HL-60 (cell line): ENCODE measurements at regions not wholly inside any gene's neighbourhood (a gene's known extent, or its start where the extent isn't known, plus 50 kb on each side); places are given as distances from the start of the nearest gene placed in this dataset.

Experiments used
- DNase-seq, 2 experiments: peaks; one replicate each; pipeline ENCODE4 v3.0.0-alpha.2; 2010 to 2020; ENCODE audit warnings: low read depth in 1 of 2, low spot score in 1 of 2
- H3K27ac ChIP-seq: fragments of 250-450 bp; sonication (Bioruptor Pico); replicated peaks from 2 replicates; pipeline ENCODE4 v1.5.1; 2020; ENCODE audit warnings: mild to moderate bottlenecking, moderate library complexity
- H3K27me3 ChIP-seq: fragments of 250-450 bp; sonication (Bioruptor Pico); 2 replicates; pipeline ENCODE4 v1.5.1; 2021; ENCODE audit warnings: mild to moderate bottlenecking, moderate library complexity; ENCODE audit not compliant: insufficient read depth, poor library complexity, severe bottlenecking
- H3K4me3 ChIP-seq: replicated peaks from 2 replicates; pipeline ENCODE4 v1.5.1; 2011; ENCODE audit warnings: mild to moderate bottlenecking, control low read depth, low read length; ENCODE audit not compliant: insufficient read depth
- GABPA ChIP-seq: IDR thresholded peaks from 2 replicates; pipeline ENCODE4 v1.6.1; 2012; ENCODE audit warnings: low read depth
- POLR2AphosphoS5 ChIP-seq: IDR thresholded peaks from 2 replicates; pipeline ENCODE4 v1.6.1; 2012; ENCODE audit warnings: low read depth
- SPI1 ChIP-seq: IDR thresholded peaks from 2 replicates; pipeline ENCODE4 v1.6.1; 2012; ENCODE audit warnings: low read depth, mild to moderate bottlenecking, borderline replicate concordance
- TF ChIP-seq, protein P1 (sequence below): IDR thresholded peaks from one replicate; pipeline ENCODE4 v1.5.1; 2011; ENCODE audit warnings: low read length, control low read depth, inconsistent platforms; ENCODE audit not compliant: insufficient read depth
- TF ChIP-seq, protein P2 (sequence below): IDR thresholded peaks from 2 replicates; pipeline ENCODE4 v1.6.1; 2012; ENCODE audit warnings: low read depth; ENCODE audit not compliant: insufficient replicate concordance

DNA sequence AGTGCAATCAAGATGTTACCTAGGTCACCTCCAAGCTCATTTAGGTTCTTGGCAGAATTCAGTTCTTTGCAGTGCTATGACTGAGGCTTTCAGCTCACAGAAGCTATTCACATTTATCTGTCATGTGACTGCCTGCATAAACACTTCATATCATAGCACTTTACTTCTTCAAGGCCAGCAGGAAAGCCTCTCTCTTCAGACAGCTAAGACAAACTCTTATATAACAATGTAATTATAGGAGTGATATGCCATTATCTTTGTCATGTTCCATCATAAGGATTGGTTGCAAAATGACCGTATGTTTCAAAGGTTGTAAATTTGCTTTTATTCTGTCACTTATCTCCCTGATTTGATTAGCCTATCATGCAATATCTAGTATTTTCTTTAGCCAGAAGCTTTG lies 78.8 kb upstream of the TMEM196 start:
- Histone ChIP-seq H3K27ac (no peak overlapping the region), H3K4me3 (no peak overlapping the region), H3K27me3 (no peaks in the 10 kb centered on the region)
- DNase-seq = no peak
- TF ChIP-seq GABPA = no peak
- no peak for TF ChIP-seq POLR2AphosphoS5
- no peak for TF ChIP-seq SPI1
- TF ChIP-seq, protein P1, sequence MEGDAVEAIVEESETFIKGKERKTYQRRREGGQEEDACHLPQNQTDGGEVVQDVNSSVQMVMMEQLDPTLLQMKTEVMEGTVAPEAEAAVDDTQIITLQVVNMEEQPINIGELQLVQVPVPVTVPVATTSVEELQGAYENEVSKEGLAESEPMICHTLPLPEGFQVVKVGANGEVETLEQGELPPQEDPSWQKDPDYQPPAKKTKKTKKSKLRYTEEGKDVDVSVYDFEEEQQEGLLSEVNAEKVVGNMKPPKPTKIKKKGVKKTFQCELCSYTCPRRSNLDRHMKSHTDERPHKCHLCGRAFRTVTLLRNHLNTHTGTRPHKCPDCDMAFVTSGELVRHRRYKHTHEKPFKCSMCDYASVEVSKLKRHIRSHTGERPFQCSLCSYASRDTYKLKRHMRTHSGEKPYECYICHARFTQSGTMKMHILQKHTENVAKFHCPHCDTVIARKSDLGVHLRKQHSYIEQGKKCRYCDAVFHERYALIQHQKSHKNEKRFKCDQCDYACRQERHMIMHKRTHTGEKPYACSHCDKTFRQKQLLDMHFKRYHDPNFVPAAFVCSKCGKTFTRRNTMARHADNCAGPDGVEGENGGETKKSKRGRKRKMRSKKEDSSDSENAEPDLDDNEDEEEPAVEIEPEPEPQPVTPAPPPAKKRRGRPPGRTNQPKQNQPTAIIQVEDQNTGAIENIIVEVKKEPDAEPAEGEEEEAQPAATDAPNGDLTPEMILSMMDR = no peak
- TF ChIP-seq, protein P2, sequence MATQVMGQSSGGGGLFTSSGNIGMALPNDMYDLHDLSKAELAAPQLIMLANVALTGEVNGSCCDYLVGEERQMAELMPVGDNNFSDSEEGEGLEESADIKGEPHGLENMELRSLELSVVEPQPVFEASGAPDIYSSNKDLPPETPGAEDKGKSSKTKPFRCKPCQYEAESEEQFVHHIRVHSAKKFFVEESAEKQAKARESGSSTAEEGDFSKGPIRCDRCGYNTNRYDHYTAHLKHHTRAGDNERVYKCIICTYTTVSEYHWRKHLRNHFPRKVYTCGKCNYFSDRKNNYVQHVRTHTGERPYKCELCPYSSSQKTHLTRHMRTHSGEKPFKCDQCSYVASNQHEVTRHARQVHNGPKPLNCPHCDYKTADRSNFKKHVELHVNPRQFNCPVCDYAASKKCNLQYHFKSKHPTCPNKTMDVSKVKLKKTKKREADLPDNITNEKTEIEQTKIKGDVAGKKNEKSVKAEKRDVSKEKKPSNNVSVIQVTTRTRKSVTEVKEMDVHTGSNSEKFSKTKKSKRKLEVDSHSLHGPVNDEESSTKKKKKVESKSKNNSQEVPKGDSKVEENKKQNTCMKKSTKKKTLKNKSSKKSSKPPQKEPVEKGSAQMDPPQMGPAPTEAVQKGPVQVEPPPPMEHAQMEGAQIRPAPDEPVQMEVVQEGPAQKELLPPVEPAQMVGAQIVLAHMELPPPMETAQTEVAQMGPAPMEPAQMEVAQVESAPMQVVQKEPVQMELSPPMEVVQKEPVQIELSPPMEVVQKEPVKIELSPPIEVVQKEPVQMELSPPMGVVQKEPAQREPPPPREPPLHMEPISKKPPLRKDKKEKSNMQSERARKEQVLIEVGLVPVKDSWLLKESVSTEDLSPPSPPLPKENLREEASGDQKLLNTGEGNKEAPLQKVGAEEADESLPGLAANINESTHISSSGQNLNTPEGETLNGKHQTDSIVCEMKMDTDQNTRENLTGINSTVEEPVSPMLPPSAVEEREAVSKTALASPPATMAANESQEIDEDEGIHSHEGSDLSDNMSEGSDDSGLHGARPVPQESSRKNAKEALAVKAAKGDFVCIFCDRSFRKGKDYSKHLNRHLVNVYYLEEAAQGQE = no peak

DNA sequence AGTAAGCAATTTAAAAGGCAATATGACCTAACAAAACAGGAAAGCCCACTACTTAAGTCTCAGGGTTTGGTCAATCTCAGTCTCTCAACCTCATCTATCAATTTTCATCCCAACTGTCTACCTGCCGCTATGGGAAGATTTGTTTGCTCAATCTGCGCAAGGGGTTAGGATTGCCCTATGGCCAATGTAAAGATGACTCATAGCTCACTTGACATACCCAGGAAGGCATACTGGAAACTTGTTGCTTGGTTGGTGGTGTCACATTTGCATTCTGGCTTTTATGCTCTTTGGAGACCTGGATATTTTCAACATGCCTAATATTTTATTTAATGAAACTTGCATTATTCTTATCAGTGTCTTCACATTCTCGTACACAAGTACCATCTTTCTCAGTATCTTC lies 78.1 kb upstream of the TMEM196 start:
- H3K4me3 ChIP-seq = no peak overlapping the region
- TF ChIP-seq SPI1 (no peak), POLR2AphosphoS5 (no peak), GABPA (no peak)
- TF ChIP-seq, protein P1 = no peak
- TF ChIP-seq, protein P2 = no peak
- no peak for DNase-seq
- no peaks in the 10 kb centered on the region for H3K27me3 ChIP-seq
- H3K27ac ChIP-seq = no peak overlapping the region

DNA sequence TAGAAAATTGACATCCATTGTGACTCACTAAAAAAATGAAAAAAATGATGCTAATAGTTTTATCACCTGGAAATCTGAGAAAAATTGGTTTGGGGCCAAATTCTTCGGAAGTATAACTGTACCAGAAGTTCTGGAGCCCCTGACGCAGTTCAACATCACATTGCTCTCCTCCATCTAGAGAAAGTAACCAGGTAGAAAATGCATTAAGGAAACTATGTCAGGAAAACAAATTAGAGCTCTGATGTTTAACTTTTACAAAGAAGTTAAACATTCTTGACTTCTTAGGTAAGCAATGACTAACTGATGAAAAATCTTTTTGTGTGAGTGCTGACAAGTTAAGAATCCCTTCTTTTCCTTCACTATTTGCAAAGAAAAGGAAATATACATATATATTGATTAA lies 61.1 kb upstream of the TMEM196 start:
- Histone ChIP-seq H3K27ac (no peak overlapping the region), H3K27me3 (no peaks in the 10 kb centered on the region), H3K4me3 (no peak overlapping the region)
- TF ChIP-seq, protein P2 = no peak
- TF ChIP-seq, protein P1 = no peak
- no peak for TF ChIP-seq SPI1
- no peak for TF ChIP-seq GABPA
- no peak for TF ChIP-seq POLR2AphosphoS5
- DNase-seq = no peak
